ENCODE measurements at regions not wholly inside any gene's neighbourhood (a gene's known extent, or its start where the extent isn't known, plus 50 kb on each side); places are given as distances from the start of the nearest gene placed in this dataset.
"Not testable (repeated sequence)": the region's sequence is repeated elsewhere in the genome, so short reads cannot be mapped to it uniquely, and the experiment has no call there.

- no peak overlapping the region for H2BK5ac ChIP-seq (ENCODE audit: low read length)
- H3K4me1 ChIP-seq (ENCODE audit: control insufficient read depth in 2 of 2, insufficient read depth in 1 of 2, low read depth in 1 of 2, low read length in 2 of 2): no peaks in the 10 kb centered on the region
- H3K36me3 ChIP-seq (replicated peaks in 1 of 2; ENCODE audit: control insufficient read depth in 2 of 2, insufficient read depth in 2 of 2, low read length in 2 of 2): no peaks in the 10 kb centered on the region
- H3K4me3 ChIP-seq (ENCODE audit: low read length in 2 of 2): no peak overlapping the region
- H3K4ac ChIP-seq (ENCODE audit: low read length): no peak overlapping the region
- no peak overlapping the region for H3K4me2 ChIP-seq (ENCODE audit: insufficient read depth, low read length, poor library complexity, severe bottlenecking)
- H3K79me1 ChIP-seq (ENCODE audit: low read depth, low read length): no peaks in the 10 kb centered on the region
- no peak overlapping the region for H2AFZ ChIP-seq (ENCODE audit: low read length)
- DNase-seq (ENCODE audit: low spot score): no peak
- H3K23ac ChIP-seq (ENCODE audit: low read depth, low read length, poor library complexity): no peak overlapping the region
- no peak overlapping the region for H2BK15ac ChIP-seq (ENCODE audit: low read length)
- no peak overlapping the region for H2BK120ac ChIP-seq (ENCODE audit: low read depth, low read length)
- H4K91ac ChIP-seq (ENCODE audit: low read depth, low read length, poor library complexity): no peak overlapping the region
- no peak overlapping the region for H3K18ac ChIP-seq (ENCODE audit: low read length)
- H2BK12ac ChIP-seq (ENCODE audit: low read length): no peak overlapping the region
- H3K14ac ChIP-seq (ENCODE audit: low read length): no peak overlapping the region
- no CpG with 5 or more reads among the region's 2 CpGs for WGBS, 2 donors (ENCODE audit: extremely low coverage in 2 of 2, insufficient read length in 2 of 2, insufficient replicate concordance in 1 of 2)
- H3K27ac ChIP-seq (replicated peaks; ENCODE audit: low read length): no peak overlapping the region
- no peaks in the 10 kb centered on the region for H3K9me3 ChIP-seq (replicated peaks in 1 of 2; ENCODE audit: control insufficient read depth in 2 of 2, insufficient read depth in 1 of 2, low read depth in 1 of 2, low read length in 2 of 2)
- no peak overlapping the region for H4K8ac ChIP-seq (ENCODE audit: low read depth, low read length)
- H2AK5ac ChIP-seq (ENCODE audit: low read depth, low read length): no peak overlapping the region
- H3K27me3 ChIP-seq (ENCODE audit: control insufficient read depth in 3 of 3, insufficient read depth in 3 of 3, low read depth in 1 of 3, low read length in 3 of 3): no peaks in the 10 kb centered on the region
- H3K9ac ChIP-seq (ENCODE audit: low read depth, low read length, poor library complexity): no peak overlapping the region
These were observed 103.5 kb upstream of the ARRDC3 start for GRCh38 chr5:91486638-91487037.

GRCh38 chr5:91484662-91485061 is 101.5 kb upstream of the ARRDC3 start:
- Histone ChIP-seq H4K8ac (ENCODE audit: low read depth, low read length) (no peak overlapping the region), H2AK5ac (ENCODE audit: low read depth, low read length) (no peak overlapping the region), H4K91ac (ENCODE audit: low read depth, low read length, poor library complexity) (no peak overlapping the region), H3K4me1 (ENCODE audit: control insufficient read depth in 2 of 2, insufficient read depth in 1 of 2, low read depth in 1 of 2, low read length in 2 of 2) (no peaks in the 10 kb centered on the region), H2BK5ac (ENCODE audit: low read length) (no peak overlapping the region), H3K27me3 (ENCODE audit: control insufficient read depth in 3 of 3, insufficient read depth in 3 of 3, low read depth in 1 of 3, low read length in 3 of 3) (no peaks in the 10 kb centered on the region), H3K79me1 (ENCODE audit: low read depth, low read length) (no peaks in the 10 kb centered on the region), H3K4me2 (ENCODE audit: insufficient read depth, low read length, poor library complexity, severe bottlenecking) (no peak overlapping the region), H3K4ac (ENCODE audit: low read length) (no peak overlapping the region), H3K14ac (ENCODE audit: low read length) (no peak overlapping the region), H3K9ac (ENCODE audit: low read depth, low read length, poor library complexity) (no peak overlapping the region), H3K9me3 (replicated peaks in 1 of 2; ENCODE audit: control insufficient read depth in 2 of 2, insufficient read depth in 1 of 2, low read depth in 1 of 2, low read length in 2 of 2) (no peaks in the 10 kb centered on the region), H2BK12ac (ENCODE audit: low read length) (no peak overlapping the region), H2AFZ (ENCODE audit: low read length) (no peak overlapping the region), H3K4me3 (ENCODE audit: low read length in 2 of 2) (no peak overlapping the region), H2BK15ac (ENCODE audit: low read length) (no peak overlapping the region), H3K18ac (ENCODE audit: low read length) (no peak overlapping the region), H3K23ac (ENCODE audit: low read depth, low read length, poor library complexity) (no peak overlapping the region), H3K27ac (replicated peaks; ENCODE audit: low read length) (no peak overlapping the region), H2BK120ac (ENCODE audit: low read depth, low read length) (no peak overlapping the region), H3K36me3 (replicated peaks in 1 of 2; ENCODE audit: control insufficient read depth in 2 of 2, insufficient read depth in 2 of 2, low read length in 2 of 2) (no peaks in the 10 kb centered on the region)
- no peak for DNase-seq (ENCODE audit: low spot score)

GRCh38 chr5:91479376-91479775 is 96.3 kb upstream of the ARRDC3 start:
- no CpG with 5 or more reads among the region's 2 CpGs for WGBS, 2 donors (ENCODE audit: extremely low coverage in 2 of 2, insufficient read length in 2 of 2, insufficient replicate concordance in 1 of 2)
- not testable (repeated sequence) for H2BK5ac ChIP-seq (ENCODE audit: low read length); H3K4me3 ChIP-seq (ENCODE audit: low read length in 2 of 2)

GRCh38 chr5:91478096-91478495 is 95.0 kb upstream of the ARRDC3 start:
- Histone ChIP-seq H2BK5ac (ENCODE audit: low read length) (no peak overlapping the region), H3K9me3 (replicated peaks in 1 of 2; ENCODE audit: control insufficient read depth in 2 of 2, insufficient read depth in 1 of 2, low read depth in 1 of 2, low read length in 2 of 2) (no peaks in the 10 kb centered on the region), H3K79me1 (ENCODE audit: low read depth, low read length) (no peaks in the 10 kb centered on the region), H3K4me3 (ENCODE audit: low read length in 2 of 2) (no peak overlapping the region), H2BK15ac (ENCODE audit: low read length) (no peak overlapping the region), H3K14ac (ENCODE audit: low read length) (no peak overlapping the region), H3K9ac (ENCODE audit: low read depth, low read length, poor library complexity) (no peak overlapping the region), H3K36me3 (replicated peaks in 1 of 2; ENCODE audit: control insufficient read depth in 2 of 2, insufficient read depth in 2 of 2, low read length in 2 of 2) (no peaks in the 10 kb centered on the region), H3K23ac (ENCODE audit: low read depth, low read length, poor library complexity) (no peak overlapping the region), H4K91ac (ENCODE audit: low read depth, low read length, poor library complexity) (no peak overlapping the region), H3K4me1 (ENCODE audit: control insufficient read depth in 2 of 2, insufficient read depth in 1 of 2, low read depth in 1 of 2, low read length in 2 of 2) (no peaks in the 10 kb centered on the region), H3K27me3 (ENCODE audit: control insufficient read depth in 3 of 3, insufficient read depth in 3 of 3, low read depth in 1 of 3, low read length in 3 of 3) (no peaks in the 10 kb centered on the region), H3K4ac (ENCODE audit: low read length) (no peak overlapping the region), H2AFZ (ENCODE audit: low read length) (no peak overlapping the region), H3K18ac (ENCODE audit: low read length) (no peak overlapping the region), H2BK12ac (ENCODE audit: low read length) (no peak overlapping the region), H3K4me2 (ENCODE audit: insufficient read depth, low read length, poor library complexity, severe bottlenecking) (no peak overlapping the region), H3K27ac (replicated peaks; ENCODE audit: low read length) (no peak overlapping the region), H2BK120ac (ENCODE audit: low read depth, low read length) (no peak overlapping the region), H2AK5ac (ENCODE audit: low read depth, low read length) (no peak overlapping the region), H4K8ac (ENCODE audit: low read depth, low read length) (no peak overlapping the region)
- WGBS, 2 donors (ENCODE audit: extremely low coverage in 2 of 2, insufficient read length in 2 of 2, insufficient replicate concordance in 1 of 2): no CpG with 5 or more reads among the region's 2 CpGs
- DNase-seq (ENCODE audit: low spot score): no peak

More at GRCh38 chr5:91479376-91479775, 96.3 kb upstream of the ARRDC3 start:
- not testable (repeated sequence) for H4K8ac ChIP-seq (ENCODE audit: low read depth, low read length); H3K36me3 ChIP-seq (replicated peaks in 1 of 2; ENCODE audit: control insufficient read depth in 2 of 2, insufficient read depth in 2 of 2, low read length in 2 of 2); DNase-seq (ENCODE audit: low spot score); H3K9ac ChIP-seq (ENCODE audit: low read depth, low read length, poor library complexity); H2AK5ac ChIP-seq (ENCODE audit: low read depth, low read length); H3K9me3 ChIP-seq (replicated peaks in 1 of 2; ENCODE audit: control insufficient read depth in 2 of 2, insufficient read depth in 1 of 2, low read depth in 1 of 2, low read length in 2 of 2); H2BK15ac ChIP-seq (ENCODE audit: low read length); H3K4ac ChIP-seq (ENCODE audit: low read length); H3K4me1 ChIP-seq (ENCODE audit: control insufficient read depth in 2 of 2, insufficient read depth in 1 of 2, low read depth in 1 of 2, low read length in 2 of 2); H3K4me2 ChIP-seq (ENCODE audit: insufficient read depth, low read length, poor library complexity, severe bottlenecking); H2AFZ ChIP-seq (ENCODE audit: low read length); H3K18ac ChIP-seq (ENCODE audit: low read length); H2BK12ac ChIP-seq (ENCODE audit: low read length); H3K14ac ChIP-seq (ENCODE audit: low read length); H4K91ac ChIP-seq (ENCODE audit: low read depth, low read length, poor library complexity); H3K23ac ChIP-seq (ENCODE audit: low read depth, low read length, poor library complexity); H3K79me1 ChIP-seq (ENCODE audit: low read depth, low read length); H2BK120ac ChIP-seq (ENCODE audit: low read depth, low read length); H3K27ac ChIP-seq (replicated peaks; ENCODE audit: low read length); H3K27me3 ChIP-seq (ENCODE audit: control insufficient read depth in 3 of 3, insufficient read depth in 3 of 3, low read depth in 1 of 3, low read length in 3 of 3)

Measured in neuronal stem cell (in vitro differentiated cells).